ENCODE measurements at regions not wholly inside any gene's neighbourhood (a gene's known extent, or its start where the extent isn't known, plus 50 kb on each side); places are given as distances from the start of the nearest gene placed in this dataset.

- no peak for DNase-seq (ENCODE audit: low read depth in 2 of 2)
Measured at GRCh38 chr3:150094150-150094933, 123.6 kb upstream of the PFN2 start.

GRCh38 chr3:150091626-150092025, 120.9 kb upstream of the PFN2 start:
- DNase-seq (ENCODE audit: low read depth in 2 of 2), result no peak

- no peak for DNase-seq (ENCODE audit: low read depth in 2 of 2)
Measured at GRCh38 chr3:150090877-150091276, 120.2 kb upstream of the PFN2 start.

GRCh38 chr3:150090006-150090405, 119.3 kb upstream of the PFN2 start:
- no peak for DNase-seq (ENCODE audit: low read depth in 2 of 2)

- no peak for DNase-seq (ENCODE audit: low read depth in 2 of 2)
Measured at GRCh38 chr3:150084128-150084527, 113.4 kb upstream of the PFN2 start.

GRCh38 chr3:150083655-150084042, 113.0 kb upstream of the PFN2 start:
- DNase-seq (ENCODE audit: low read depth in 2 of 2), result no peak

GRCh38 chr3:150082898-150083654, 112.4 kb upstream of the PFN2 start:
- DNase-seq (ENCODE audit: low read depth in 2 of 2), result no peak

- DNase-seq (ENCODE audit: low read depth in 2 of 2), result no peak
Measured at GRCh38 chr3:150081084-150081483, 110.4 kb upstream of the PFN2 start.

GRCh38 chr3:150080058-150080730, 109.5 kb upstream of the PFN2 start:
- no peak for DNase-seq (ENCODE audit: low read depth in 2 of 2)

GRCh38 chr3:150079029-150079739, 108.5 kb upstream of the PFN2 start:
- DNase-seq (ENCODE audit: low read depth in 2 of 2), result no peak

- no peak for DNase-seq (ENCODE audit: low read depth in 2 of 2)
Measured at GRCh38 chr3:150077581-150078247, 107.0 kb upstream of the PFN2 start.

- DNase-seq (ENCODE audit: low read depth in 2 of 2), result no peak
Measured at GRCh38 chr3:150077107-150077506, 106.4 kb upstream of the PFN2 start.

- no peak for DNase-seq (ENCODE audit: low read depth in 2 of 2)
Measured at GRCh38 chr3:150076443-150076842, 105.7 kb upstream of the PFN2 start.

- DNase-seq (ENCODE audit: low read depth in 2 of 2), result no peak
Measured at GRCh38 chr3:150075417-150075865, 104.7 kb upstream of the PFN2 start.

GRCh38 chr3:150074697-150075416, 104.2 kb upstream of the PFN2 start:
- DNase-seq (ENCODE audit: low read depth in 2 of 2), result no peak

- DNase-seq (ENCODE audit: low read depth in 2 of 2), result no peak
Measured at GRCh38 chr3:150074277-150074676, 103.6 kb upstream of the PFN2 start.

GRCh38 chr3:150073513-150073912, 102.8 kb upstream of the PFN2 start:
- no peak for DNase-seq (ENCODE audit: low read depth in 2 of 2)

GRCh38 chr3:150073031-150073430, 102.3 kb upstream of the PFN2 start:
- DNase-seq (ENCODE audit: low read depth in 2 of 2), result no peak

- no peak for DNase-seq (ENCODE audit: low read depth in 2 of 2)
Measured at GRCh38 chr3:150072576-150072975, 101.9 kb upstream of the PFN2 start.

- DNase-seq (ENCODE audit: low read depth in 2 of 2), result no peak
Measured at GRCh38 chr3:150070271-150070670, 99.6 kb upstream of the PFN2 start.

- DNase-seq (ENCODE audit: low read depth in 2 of 2), result no peak
Measured at GRCh38 chr3:150069633-150070032, 98.9 kb upstream of the PFN2 start.

All from stimulated activated CD8-positive, alpha-beta memory T cell treated with anti-CD3 and anti-CD28 coated beads, Interleukin-15, amount 100 ng/mL, for 48 hours (primary cell).